PC-9 (cell line): ENCODE measurements at regions not wholly inside any gene's neighbourhood (a gene's known extent, or its start where the extent isn't known, plus 50 kb on each side); places are given as distances from the start of the nearest gene placed in this dataset.
"Not testable (repeated sequence)": the region's sequence is repeated elsewhere in the genome, so short reads cannot be mapped to it uniquely, and the experiment has no call there.

Experiments used
- BruUV-seq: library from RNA; stranded (reverse); fragments of 400-500 nt; replicated peaks from 2 replicates; lab custom pipeline; 2021; lab: Mats Ljungman, UMichigan
- CTCF ChIA-PET: fragments of 300-600 bp; sonication (Branson Sonifier 250); formaldehyde crosslinking; loops from one replicate; lab custom pipeline; 2022; ENCODE audit warnings: antibody characterized with exemption; lab: Charles Lee
- POLR2A ChIA-PET: fragments of 300-600 bp; sonication (Branson Sonifier 250); formaldehyde crosslinking; loops from one replicate; lab custom pipeline; 2022; ENCODE audit warnings: antibody characterized with exemption; ENCODE audit not compliant: unreplicated experiment; lab: Charles Lee
- DNase-seq, 2 experiments: peaks; one replicate each; pipeline versions ENCODE4 v3.0.0 to v3.0.0-alpha.2; 2015 to 2022; ENCODE audit warnings: mixed read lengths in 1 of 2
- H2AFZ ChIP-seq: fragments of 200-600 bp; sonication (generic); 2 replicates; pipeline ENCODE4 v1.8.1; 2017; ENCODE audit warnings: antibody characterized with exemption
- H3F3A ChIP-seq: fragments of 200-600 bp; sonication (generic); 2 replicates; pipeline ENCODE4 v1.8.1; 2017; ENCODE audit warnings: antibody characterized with exemption, mild to moderate bottlenecking, low read depth; ENCODE audit not compliant: insufficient read depth
- H3K27ac ChIP-seq: fragments of 200-600 bp; sonication (generic); 2 replicates; pipeline ENCODE4 v1.6.1; 2016; ENCODE audit warnings: mixed run types
- H3K27me3 ChIP-seq: fragments of 200-600 bp; sonication (generic); 2 replicates; pipeline ENCODE4 v1.6.1; 2016; ENCODE audit warnings: low read depth, mixed run types; ENCODE audit not compliant: insufficient read depth
- H3K36me3 ChIP-seq: fragments of 200-600 bp; sonication (generic); 2 replicates; pipeline ENCODE4 v1.6.1; 2016; ENCODE audit warnings: low read depth, mixed run types
- H3K4me1 ChIP-seq: fragments of 200-600 bp; sonication (generic); replicated peaks from 2 replicates; pipeline ENCODE4 v1.6.1; 2016; ENCODE audit warnings: mixed run types; ENCODE audit not compliant: insufficient read depth
- H3K4me2 ChIP-seq: fragments of 200-600 bp; sonication (generic); 2 replicates; pipeline ENCODE4 v1.6.1; 2017; ENCODE audit warnings: mixed run types
- H3K4me3 ChIP-seq: fragments of 200-600 bp; sonication (generic); 2 replicates; pipeline ENCODE4 v1.6.1; 2016; ENCODE audit warnings: mixed run types
- H3K79me2 ChIP-seq: fragments of 200-600 bp; sonication (generic); 2 replicates; pipeline ENCODE4 v1.6.1; 2017; ENCODE audit warnings: low read depth, mixed run types
- H3K9me2 ChIP-seq: fragments of 200-600 bp; sonication (generic); 2 replicates; pipeline ENCODE4 v1.8.1; 2017; ENCODE audit warnings: mild to moderate bottlenecking; ENCODE audit not compliant: insufficient read depth
- H3K9me3 ChIP-seq: fragments of 200-600 bp; sonication (generic); 2 replicates; pipeline ENCODE4 v1.8.1; 2016; ENCODE audit warnings: low read depth; ENCODE audit not compliant: insufficient read depth
- H4K20me1 ChIP-seq: fragments of 200-600 bp; sonication (generic); 2 replicates; pipeline ENCODE4 v1.8.1; 2017; ENCODE audit not compliant: insufficient read depth
- CTCF ChIP-seq: fragments of 200-600 bp; sonication (generic); conservative IDR thresholded peaks from 2 replicates; pipeline ENCODE4 v1.6.1; 2017; ENCODE audit warnings: mixed run types, antibody characterized with exemption, mild to moderate bottlenecking, moderate library complexity
- EZH2 ChIP-seq: fragments of 200-600 bp; sonication (generic); IDR thresholded peaks from 2 replicates; pipeline ENCODE4 v1.8.0; 2017; ENCODE audit warnings: antibody characterized with exemption, low read depth
- intact Hi-C: fragments of 100-400 bp; cut with micrococcal nuclease; formaldehyde crosslinking; loops from one replicate; pipeline ENCODE4 v1.10.0; 2022; ENCODE audit not compliant: unreplicated experiment

GRCh38 chr4:144851948-144852347 lies 206.0 kb downstream of the HHIP start:
- POLR2A ChIA-PET = no interaction called here
- no peaks in the 10 kb centered on the region for H4K20me1 ChIP-seq
- no peaks in the 10 kb centered on the region for H3K9me2 ChIP-seq
- H3K9me3 ChIP-seq = no peaks in the 10 kb centered on the region
- no peaks in the 10 kb centered on the region for H3F3A ChIP-seq
- H3K36me3 ChIP-seq = no peaks in the 10 kb centered on the region
- H3K27me3 ChIP-seq = no peaks in the 10 kb centered on the region
- H3K4me3 ChIP-seq = no peak overlapping the region
- H3K27ac ChIP-seq = no peak overlapping the region
- no peak overlapping the region for H2AFZ ChIP-seq
- no peak for DNase-seq
- no peaks in the 10 kb centered on the region for H3K79me2 ChIP-seq
- H3K4me1 ChIP-seq = no peaks in the 10 kb centered on the region
- H3K4me2 ChIP-seq = no peak overlapping the region
- CTCF ChIA-PET = no interaction called here
- TF ChIP-seq EZH2 = no peak
- TF ChIP-seq CTCF = no peak
- no TSS peak for BruUV-seq
- intact Hi-C loops = loop anchor here (2.0 kb wide), 1 partner anchor 15 kb away; no protein-coding TSS in a partner anchor

DNA sequence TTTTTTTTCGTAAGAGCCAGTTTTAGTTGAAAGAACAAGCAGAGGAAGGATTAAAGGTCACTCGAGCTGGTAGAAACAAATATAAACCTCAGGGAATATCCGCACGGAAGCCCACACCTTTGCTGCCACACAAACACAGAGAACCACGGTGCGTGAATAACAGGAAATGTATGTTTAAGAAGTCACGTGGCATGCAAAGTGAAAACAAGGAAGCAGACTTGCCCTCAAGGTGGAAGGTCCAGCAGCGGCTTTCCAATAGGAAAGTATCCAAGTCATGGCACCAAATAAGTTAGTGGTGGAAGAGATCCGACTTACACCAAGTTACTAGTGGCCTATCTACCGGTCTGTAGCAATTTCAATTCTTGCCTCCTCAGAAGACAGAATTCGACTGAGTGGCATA lies 215.5 kb downstream of the HHIP start:
- no TSS peak for BruUV-seq
- ChIA-PET POLR2A (no interaction called here), CTCF (no interaction called here)
- H3K27me3 ChIP-seq = no peaks in the 10 kb centered on the region
- intact Hi-C loops = no loop called here
- no peak overlapping the region for H3K4me3 ChIP-seq
- DNase-seq = no peak
- no peaks in the 10 kb centered on the region for H3K9me3 ChIP-seq
- no peaks in the 10 kb centered on the region for H3K4me1 ChIP-seq
- no peaks in the 10 kb centered on the region for H3F3A ChIP-seq
- no peak overlapping the region for H2AFZ ChIP-seq
- no peaks in the 10 kb centered on the region for H4K20me1 ChIP-seq
- no peak overlapping the region for H3K4me2 ChIP-seq
- TF ChIP-seq CTCF = no peak
- TF ChIP-seq EZH2 = no peak
- H3K79me2 ChIP-seq = no peaks in the 10 kb centered on the region
- no peak overlapping the region for H3K27ac ChIP-seq
- H3K9me2 ChIP-seq = no peaks in the 10 kb centered on the region
- H3K36me3 ChIP-seq = no peaks in the 10 kb centered on the region

DNA sequence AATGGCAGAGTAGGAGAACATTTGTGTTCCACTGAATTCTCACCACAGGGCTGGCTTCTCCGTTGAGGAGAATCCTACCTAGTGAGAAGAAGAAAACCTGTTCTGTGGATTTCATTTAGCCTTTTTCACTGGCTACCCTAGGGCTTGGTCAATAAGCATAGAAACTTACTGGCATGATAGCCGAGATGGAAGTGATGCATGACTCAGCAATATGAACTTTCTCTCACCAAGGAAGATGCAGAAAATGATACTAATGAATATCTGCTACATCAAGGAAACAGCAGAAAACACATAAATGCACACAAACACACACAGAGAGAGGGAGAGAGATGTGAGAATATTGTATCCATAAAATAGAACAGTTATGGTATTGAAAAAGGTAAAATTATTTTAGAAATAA lies 216.3 kb downstream of the HHIP start:
- Histone ChIP-seq H3K79me2 (no peaks in the 10 kb centered on the region), H3K4me3 (no peak overlapping the region), H3K27ac (no peak overlapping the region), H3K27me3 (no peaks in the 10 kb centered on the region), H3K9me3 (no peaks in the 10 kb centered on the region), H3K36me3 (no peaks in the 10 kb centered on the region), H4K20me1 (no peaks in the 10 kb centered on the region), H3K9me2 (no peaks in the 10 kb centered on the region), H3K4me1 (no peaks in the 10 kb centered on the region), H2AFZ (0 out of 2 replicates have a peak overlapping the region, but pooled peaks have one; percentile 43), H3K4me2 (no peak overlapping the region), H3F3A (no peaks in the 10 kb centered on the region)
- POLR2A ChIA-PET = no interaction called here
- CTCF ChIA-PET = no interaction called here
- no peak for DNase-seq
- TF ChIP-seq EZH2 = no peak
- no peak for TF ChIP-seq CTCF
- intact Hi-C loops = no loop called here
- BruUV-seq = no TSS peak

GRCh38 chr4:144864891-144865290 lies 218.9 kb downstream of the HHIP start:
- H2AFZ ChIP-seq, H3F3A ChIP-seq, H3K27ac ChIP-seq, BruUV-seq, intact Hi-C loops, H3K4me2 ChIP-seq, CTCF ChIA-PET, H3K27me3 ChIP-seq, H3K4me3 ChIP-seq, DNase-seq, H3K4me1 ChIP-seq, POLR2A ChIA-PET, H3K9me2 ChIP-seq, H3K79me2 ChIP-seq, H3K36me3 ChIP-seq, H3K9me3 ChIP-seq, H4K20me1 ChIP-seq: not testable (repeated sequence)
